Gastroesophageal sphincter (tissue), 4 donors: ENCODE measurements at regions not wholly inside any gene's neighbourhood (a gene's known extent, or its start where the extent isn't known, plus 50 kb on each side); places are given as distances from the start of the nearest gene placed in this dataset.
"Not testable (repeated sequence)": the region's sequence is repeated elsewhere in the genome, so short reads cannot be mapped to it uniquely, and the experiment has no call there.

Source experiments
- ATAC-seq: fragments of 150-250 bp; one replicate; pipeline ENCODE4 v1.9.1; 2016; ENCODE audit warnings: mild to moderate bottlenecking, moderate library complexity
- H3K27ac ChIP-seq, 4 donors: fragments of 200-600 bp; sonication (generic) in 3 of 4; 1 replicate in 3 of 4; 2 replicates in 1 of 4; pipeline ENCODE4 v1.5.1; 2016 to 2019
- H3K27me3 ChIP-seq: fragments of 200-600 bp; sonication (generic); one replicate; pipeline ENCODE4 v1.5.1; 2019
- H3K36me3 ChIP-seq, 2 donors: fragments of 200-600 bp; sonication (generic); one replicate each; pipeline ENCODE4 v1.5.1; 2019; ENCODE audit warnings: control low read depth in 1 of 2
- H3K4me1 ChIP-seq, 3 donors: fragments of 200-600 bp; sonication (generic); 1 replicate in 2 of 3; 2 replicates in 1 of 3; pipeline ENCODE4 v1.5.1; 2016 to 2019; ENCODE audit warnings: control low read depth in 2 of 3
- H3K4me3 ChIP-seq, 2 donors: fragments of 200-600 bp; sonication (generic); one replicate each; pipeline ENCODE4 v1.5.1; 2019; ENCODE audit warnings: mild to moderate bottlenecking in 1 of 2, moderate library complexity in 1 of 2
- H3K9me3 ChIP-seq, 3 donors: fragments of 200-600 bp; sonication (generic); one replicate each; pipeline ENCODE4 v1.5.1; 2017 to 2019; ENCODE audit warnings: control low read depth in 2 of 3
- EP300 ChIP-seq: sonication (generic); formaldehyde crosslinking; IDR thresholded peaks from one replicate; pipeline ENCODE4 v1.6.1; 2017; ENCODE audit warnings: antibody characterized with exemption, mild to moderate bottlenecking
- POLR2A ChIP-seq, 2 donors: fragments of 450-650 bp; IDR thresholded peaks; one replicate each; pipeline ENCODE4 v1.6.1; 2017; ENCODE audit warnings: antibody characterized with exemption in 2 of 2, mild to moderate bottlenecking in 2 of 2, moderate library complexity in 1 of 2
- POLR2AphosphoS5 ChIP-seq: sonication (generic); formaldehyde crosslinking; IDR thresholded peaks from one replicate; pipeline ENCODE4 v1.6.1; 2017; ENCODE audit warnings: antibody characterized with exemption
- WGBS, 2 donors: methylation state at CpG; one replicate each; pipeline ENCODE4 v1.1.5; 2018; ENCODE audit warnings: low coverage in 1 of 2; 5-methylcytosine and 5-hydroxymethylcytosine counted together
- TF ChIP-seq, protein P1 (sequence below), 4 experiments: fragments of 200-600 bp in 2 of 4; fragments of 450-650 bp in 2 of 4; sonication (generic) in 1 of 4; IDR thresholded peaks; one replicate each; pipeline ENCODE4 v1.5.1; 2017 to 2019; ENCODE audit warnings: antibody characterized with exemption in 4 of 4, mild to moderate bottlenecking in 2 of 4, moderate library complexity in 2 of 4

DNA sequence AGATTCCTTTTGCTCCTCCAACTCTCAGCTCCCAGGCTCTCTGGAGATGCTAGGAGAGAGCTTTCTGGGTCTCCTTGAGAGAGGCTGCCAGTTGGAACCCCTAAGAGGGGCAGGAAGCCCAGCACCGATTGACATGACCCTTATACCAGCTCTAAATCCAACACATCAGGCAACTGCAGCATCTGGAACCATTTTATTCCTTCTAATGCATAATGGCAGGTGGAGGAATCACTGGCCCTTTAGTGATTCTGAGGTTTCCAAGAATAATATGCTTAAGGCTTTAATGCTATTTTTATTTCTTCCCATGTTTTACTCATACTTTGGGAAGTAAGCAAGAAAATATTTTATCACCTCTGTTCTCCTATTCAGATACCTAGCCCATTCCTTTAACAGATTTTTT, 60.3 kb upstream of the TEX264 start:
- WGBS, 2 donors: 70% methylated on average over 1 of the region's 1 CpG
- Histone ChIP-seq H3K4me1 (peaks cover 0 to 19% (median 0%) of the 10 kb centered on the region in 3 donors), H3K27ac (no peak overlapping the region), H3K9me3 (no peaks in the 10 kb centered on the region), H3K4me3 (no peak overlapping the region), H3K36me3 (no peaks in the 10 kb centered on the region), H3K27me3 (no peaks in the 10 kb centered on the region)
- no peak for ATAC-seq
- TF ChIP-seq EP300 (no peak), POLR2AphosphoS5 (no peak), POLR2A (IDR thresholded peaks at IDR 0.05) (no peak)
- TF ChIP-seq, protein P1, sequence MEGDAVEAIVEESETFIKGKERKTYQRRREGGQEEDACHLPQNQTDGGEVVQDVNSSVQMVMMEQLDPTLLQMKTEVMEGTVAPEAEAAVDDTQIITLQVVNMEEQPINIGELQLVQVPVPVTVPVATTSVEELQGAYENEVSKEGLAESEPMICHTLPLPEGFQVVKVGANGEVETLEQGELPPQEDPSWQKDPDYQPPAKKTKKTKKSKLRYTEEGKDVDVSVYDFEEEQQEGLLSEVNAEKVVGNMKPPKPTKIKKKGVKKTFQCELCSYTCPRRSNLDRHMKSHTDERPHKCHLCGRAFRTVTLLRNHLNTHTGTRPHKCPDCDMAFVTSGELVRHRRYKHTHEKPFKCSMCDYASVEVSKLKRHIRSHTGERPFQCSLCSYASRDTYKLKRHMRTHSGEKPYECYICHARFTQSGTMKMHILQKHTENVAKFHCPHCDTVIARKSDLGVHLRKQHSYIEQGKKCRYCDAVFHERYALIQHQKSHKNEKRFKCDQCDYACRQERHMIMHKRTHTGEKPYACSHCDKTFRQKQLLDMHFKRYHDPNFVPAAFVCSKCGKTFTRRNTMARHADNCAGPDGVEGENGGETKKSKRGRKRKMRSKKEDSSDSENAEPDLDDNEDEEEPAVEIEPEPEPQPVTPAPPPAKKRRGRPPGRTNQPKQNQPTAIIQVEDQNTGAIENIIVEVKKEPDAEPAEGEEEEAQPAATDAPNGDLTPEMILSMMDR (IDR thresholded peaks at IDR 0.05): no peak

DNA sequence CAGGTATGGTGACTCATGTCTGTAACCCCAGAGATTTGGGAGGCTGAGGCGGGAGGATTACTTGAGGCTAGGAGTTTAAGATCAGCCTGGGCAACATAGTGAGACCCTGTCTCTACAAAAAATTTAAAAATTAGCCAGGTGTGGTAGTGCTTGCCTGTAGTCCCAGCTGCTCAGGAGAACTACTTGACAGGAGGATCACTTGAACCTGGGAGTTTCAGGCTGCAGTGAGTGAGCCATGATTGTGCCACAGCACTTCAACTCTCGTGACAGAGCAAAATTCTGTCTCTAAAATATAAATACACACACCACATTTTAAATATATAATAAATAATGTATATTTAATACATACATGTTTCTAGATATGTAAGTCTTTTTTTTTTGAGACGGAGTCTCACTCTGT, 53.5 kb upstream of the TEX264 start:
- WGBS, 2 donors: 83 to 89% methylated on average over 2 to 3 of the region's 3 CpGs
- peaks cover 8 to 55% (median 12%) of the 10 kb centered on the region in 3 donors for H3K4me1 ChIP-seq
- no peaks in the 10 kb centered on the region for H3K36me3 ChIP-seq
- peak overlapping the region in 1 of 4 donors; percentile 76 for H3K27ac ChIP-seq
- TF ChIP-seq, protein P1 (IDR thresholded peaks at IDR 0.05): no peak
- TF ChIP-seq POLR2AphosphoS5 (no peak), POLR2A (IDR thresholded peaks at IDR 0.05) (no peak), EP300 (no peak)
- H3K27me3 ChIP-seq: no peaks in the 10 kb centered on the region
- no peaks in the 10 kb centered on the region for H3K9me3 ChIP-seq
- H3K4me3 ChIP-seq: no peak overlapping the region
- ATAC-seq: no peak

DNA sequence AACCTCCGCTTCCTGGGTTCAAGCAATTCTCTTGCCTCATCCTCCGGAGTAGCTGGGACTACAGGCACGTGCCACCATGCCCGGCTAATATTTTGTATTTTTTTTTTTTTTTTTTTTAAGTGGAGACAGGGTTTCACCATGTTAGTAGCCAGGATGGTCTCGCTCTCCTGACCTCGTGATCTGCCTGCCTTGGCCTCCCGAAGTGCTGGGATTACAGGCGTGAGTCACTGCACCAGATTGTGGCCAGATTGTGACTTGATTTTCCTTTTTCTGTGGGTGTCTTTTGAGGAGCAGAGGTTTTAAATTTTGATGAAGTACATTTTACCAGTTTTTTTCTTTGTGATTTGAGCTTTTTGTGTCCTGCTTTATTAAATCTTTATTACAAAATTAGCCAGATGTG, 53.0 kb upstream of the TEX264 start:
- Histone ChIP-seq H3K27ac (peak overlapping the region in 2 of 4 donors; percentile 64 to 76), H3K4me1 (peaks cover 8 to 59% (median 12%) of the 10 kb centered on the region in 3 donors)
- H3K9me3 ChIP-seq, H3K27me3 ChIP-seq, H3K36me3 ChIP-seq, ATAC-seq, H3K4me3 ChIP-seq: not testable (repeated sequence)
- 20 to 81% methylated on average over 1 to 7 of the region's 8 CpGs for WGBS, 2 donors

DNA sequence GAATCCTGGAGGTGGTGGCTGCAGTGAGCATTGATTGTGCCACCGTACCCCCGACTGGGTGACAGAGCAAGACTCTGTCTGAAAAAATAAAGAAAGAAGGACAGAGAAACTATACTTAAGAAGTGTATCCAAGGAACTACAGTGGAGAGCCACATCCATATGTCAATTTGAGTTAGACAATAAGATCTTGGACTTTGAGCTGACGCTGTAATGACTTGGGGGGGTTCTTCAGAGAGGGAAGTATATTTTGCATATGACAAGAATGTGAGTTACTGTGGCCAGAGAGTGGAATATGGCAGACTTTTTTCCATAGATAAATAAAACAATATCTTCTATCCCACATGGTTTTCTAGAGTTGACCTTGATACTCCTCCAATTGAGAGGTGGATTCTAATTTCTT, 52.6 kb upstream of the TEX264 start:
- WGBS, 2 donors: 100% methylated on average over 1 to 2 of the region's 3 CpGs
- Histone ChIP-seq H3K4me3 (no peak overlapping the region), H3K27me3 (no peaks in the 10 kb centered on the region), H3K4me1 (peaks cover 10 to 64% (median 12%) of the 10 kb centered on the region in 3 donors), H3K9me3 (no peaks in the 10 kb centered on the region), H3K27ac (peak overlapping the region in 2 of 4 donors; percentile 64 to 76), H3K36me3 (no peaks in the 10 kb centered on the region)
- no peak for TF ChIP-seq POLR2A (IDR thresholded peaks at IDR 0.05)
- TF ChIP-seq, protein P1 (IDR thresholded peaks at IDR 0.05): no peak
- ATAC-seq: no peak

DNA sequence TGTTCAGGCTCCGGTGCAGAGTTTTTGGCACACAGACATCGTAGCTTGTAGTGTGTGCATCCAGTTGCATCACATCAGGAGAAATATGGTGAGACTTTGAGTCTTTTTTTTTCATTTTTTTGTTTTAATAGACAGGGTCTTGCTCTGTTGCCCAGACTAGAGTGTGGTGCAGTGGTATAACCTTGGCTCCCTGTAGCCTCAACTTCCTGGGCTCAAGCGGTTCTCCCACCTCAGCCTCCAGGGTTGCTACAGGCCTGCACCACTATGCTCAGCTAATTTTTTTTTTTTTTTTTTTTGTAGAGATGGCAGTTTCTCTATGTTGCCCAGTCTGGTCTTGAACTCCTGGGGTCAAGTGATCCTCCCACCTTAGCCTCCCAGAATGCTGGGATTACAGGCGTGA, 51.1 kb upstream of the TEX264 start:
- Histone ChIP-seq H3K27ac (peak overlapping the region; percentile 3 to 76 (median 67)), H3K9me3 (no peaks in the 10 kb centered on the region), H3K4me3 (no peak overlapping the region), H3K27me3 (no peaks in the 10 kb centered on the region), H3K36me3 (no peaks in the 10 kb centered on the region), H3K4me1 (peaks cover 10 to 64% (median 12%) of the 10 kb centered on the region in 3 donors)
- no peak for ATAC-seq
- WGBS, 2 donors: 86% methylated on average over 4 of the region's 4 CpGs; no CpG with 5 or more reads in 1 of the 2 donors
- TF ChIP-seq POLR2AphosphoS5 (no peak), POLR2A (IDR thresholded peaks at IDR 0.05) (no peak), EP300 (no peak)
- TF ChIP-seq, protein P1 (IDR thresholded peaks at IDR 0.05): no peak
